ENCODE measurements at regions not wholly inside any gene's neighbourhood (a gene's known extent, or its start where the extent isn't known, plus 50 kb on each side); places are given as distances from the start of the nearest gene placed in this dataset.

- TF ChIP-seq, protein P1, sequence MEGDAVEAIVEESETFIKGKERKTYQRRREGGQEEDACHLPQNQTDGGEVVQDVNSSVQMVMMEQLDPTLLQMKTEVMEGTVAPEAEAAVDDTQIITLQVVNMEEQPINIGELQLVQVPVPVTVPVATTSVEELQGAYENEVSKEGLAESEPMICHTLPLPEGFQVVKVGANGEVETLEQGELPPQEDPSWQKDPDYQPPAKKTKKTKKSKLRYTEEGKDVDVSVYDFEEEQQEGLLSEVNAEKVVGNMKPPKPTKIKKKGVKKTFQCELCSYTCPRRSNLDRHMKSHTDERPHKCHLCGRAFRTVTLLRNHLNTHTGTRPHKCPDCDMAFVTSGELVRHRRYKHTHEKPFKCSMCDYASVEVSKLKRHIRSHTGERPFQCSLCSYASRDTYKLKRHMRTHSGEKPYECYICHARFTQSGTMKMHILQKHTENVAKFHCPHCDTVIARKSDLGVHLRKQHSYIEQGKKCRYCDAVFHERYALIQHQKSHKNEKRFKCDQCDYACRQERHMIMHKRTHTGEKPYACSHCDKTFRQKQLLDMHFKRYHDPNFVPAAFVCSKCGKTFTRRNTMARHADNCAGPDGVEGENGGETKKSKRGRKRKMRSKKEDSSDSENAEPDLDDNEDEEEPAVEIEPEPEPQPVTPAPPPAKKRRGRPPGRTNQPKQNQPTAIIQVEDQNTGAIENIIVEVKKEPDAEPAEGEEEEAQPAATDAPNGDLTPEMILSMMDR (conservative IDR thresholded peaks at IDR 0.05; ENCODE audit: low read depth, low read length) = no peak
- H3K4me3 ChIP-seq (ENCODE audit: low read depth, low read length) = no peak overlapping the region
- no peak for DNase-seq (ENCODE audit: low read depth)
Observed at GRCh38 chr22:49251371-49251770, 576.3 kb downstream of the BRD1 start.

GRCh38 chr22:49247194-49247924, 580.3 kb downstream of the BRD1 start:
- TF ChIP-seq, protein P1 (conservative IDR thresholded peaks at IDR 0.05; ENCODE audit: low read depth, low read length) = no peak
- no peak for DNase-seq (ENCODE audit: low read depth)
- H3K4me3 ChIP-seq (ENCODE audit: low read depth, low read length) = no peak overlapping the region

DNA sequence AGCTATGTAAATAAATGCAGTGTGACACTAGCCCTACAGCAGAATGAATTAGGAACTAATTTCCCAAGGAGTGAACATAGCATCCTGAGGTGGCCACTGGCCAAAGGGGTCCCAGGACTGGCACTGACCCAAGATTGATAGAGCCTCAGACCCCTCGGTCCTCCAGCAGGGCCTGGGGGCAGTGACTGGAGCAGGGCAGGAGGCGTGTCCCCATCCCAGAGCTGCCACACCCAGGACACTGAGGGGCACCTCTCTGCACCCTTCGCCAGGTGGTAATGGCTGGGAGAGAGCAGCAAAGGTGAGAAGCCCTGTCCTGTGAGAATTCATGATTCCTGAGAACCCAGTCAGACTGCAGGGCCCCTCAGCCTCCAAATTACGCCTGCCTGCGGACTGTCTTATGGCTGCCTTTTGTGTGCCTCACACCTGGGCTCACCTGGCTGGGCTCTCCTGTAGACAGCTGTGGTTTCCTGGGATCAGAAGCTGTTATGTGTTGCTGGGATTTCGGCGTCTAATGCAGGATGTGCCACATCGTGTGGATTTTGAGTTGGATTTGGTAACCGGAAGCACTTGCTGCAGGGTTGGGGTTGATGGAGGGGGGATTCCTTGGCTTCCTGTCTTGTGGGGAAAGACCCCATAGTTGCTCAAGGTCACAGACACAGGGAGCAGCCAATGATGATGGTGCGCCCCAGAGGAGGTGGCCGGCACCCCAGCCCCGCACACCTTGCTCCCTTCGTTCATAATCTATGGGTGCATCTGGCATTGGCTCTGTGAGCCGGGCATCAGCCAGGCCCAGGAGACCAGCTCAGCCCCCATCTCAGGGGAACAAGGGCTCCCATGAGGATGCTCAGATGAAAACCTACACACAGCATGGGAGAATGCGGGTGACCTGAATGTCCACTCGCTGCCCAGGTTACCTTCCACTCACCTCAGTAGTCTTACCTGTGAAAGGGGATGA, 582.9 kb downstream of the BRD1 start:
- DNase-seq (ENCODE audit: low read depth) = no peak
- no peak overlapping the region for H3K4me3 ChIP-seq (ENCODE audit: low read depth, low read length)
- TF ChIP-seq, protein P1 (conservative IDR thresholded peaks at IDR 0.05; ENCODE audit: low read depth, low read length) = no peak

DNA sequence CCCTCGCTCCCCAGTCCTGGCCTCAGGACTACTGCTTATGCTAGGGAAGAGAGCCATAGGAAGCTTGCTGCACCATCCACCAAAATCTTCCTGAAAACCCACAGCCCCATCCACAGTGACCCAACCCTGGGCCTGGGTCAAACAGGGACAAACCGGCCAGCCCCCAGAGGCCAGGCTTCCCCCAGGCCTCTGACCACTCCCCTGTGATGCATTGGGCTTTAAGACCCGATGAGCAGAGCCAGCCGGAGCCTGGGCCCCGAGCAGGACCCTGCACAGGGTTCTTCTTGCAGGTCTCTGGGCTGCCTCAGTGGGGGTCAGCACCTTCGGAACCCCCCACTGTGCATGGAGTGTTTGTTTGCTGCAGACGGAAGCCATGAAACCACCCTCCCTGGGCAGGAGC, 583.7 kb downstream of the BRD1 start:
- TF ChIP-seq, protein P1 (conservative IDR thresholded peaks at IDR 0.05; ENCODE audit: low read depth, low read length) = no peak
- H3K4me3 ChIP-seq (ENCODE audit: low read depth, low read length) = no peak overlapping the region
- no peak for DNase-seq (ENCODE audit: low read depth)

- DNase-seq (ENCODE audit: low read depth) = no peak
- TF ChIP-seq, protein P1 (conservative IDR thresholded peaks at IDR 0.05; ENCODE audit: low read depth, low read length) = no peak
- no peak overlapping the region for H3K4me3 ChIP-seq (ENCODE audit: low read depth, low read length)
Observed at GRCh38 chr22:49243335-49243734, 584.3 kb downstream of the BRD1 start.

DNA sequence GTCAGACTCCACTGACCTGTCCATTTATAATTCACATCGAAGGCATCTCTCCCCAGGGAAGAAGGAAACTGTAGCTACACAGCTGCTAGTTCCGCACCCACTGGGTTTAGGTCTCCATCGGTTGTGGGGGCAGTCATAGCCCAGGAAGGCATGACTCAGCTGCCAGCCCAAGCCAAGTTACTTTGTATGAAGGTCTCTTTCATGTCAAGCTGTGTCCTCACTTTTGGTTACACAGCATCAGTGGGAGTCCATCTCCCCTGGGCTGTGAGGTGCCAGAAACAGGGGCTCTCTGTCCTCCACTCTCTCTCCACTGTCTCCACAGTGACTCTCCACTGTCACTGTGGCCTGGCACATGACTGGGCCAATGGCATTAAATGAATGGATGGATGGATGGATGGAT, 585.2 kb downstream of the BRD1 start:
- TF ChIP-seq, protein P1 (conservative IDR thresholded peaks at IDR 0.05; ENCODE audit: low read depth, low read length) = no peak
- no peak overlapping the region for H3K4me3 ChIP-seq (ENCODE audit: low read depth, low read length)
- DNase-seq (ENCODE audit: low read depth) = no peak
